GM23338 (cell line): ENCODE measurements at regions not wholly inside any gene's neighbourhood (a gene's known extent, or its start where the extent isn't known, plus 50 kb on each side); places are given as distances from the start of the nearest gene placed in this dataset.

Source experiments
- CREB1 ChIP-seq: fragments of 250-450 bp; sonication (Bioruptor Pico); IDR thresholded peaks from 2 replicates; pipeline ENCODE4 v1.5.0; 2020; ENCODE audit warnings: low read depth, mild to moderate bottlenecking, moderate library complexity
- EZH2 ChIP-seq: fragments of 200-600 bp; sonication (generic); IDR thresholded peaks from one replicate; pipeline ENCODE4 v1.8.0; 2017; ENCODE audit warnings: antibody characterized with exemption, mild to moderate bottlenecking, low read depth; ENCODE audit not compliant: unreplicated experiment
- EZH2phosphoT487 ChIP-seq: fragments of 200-600 bp; sonication (generic); IDR thresholded peaks from one replicate; pipeline ENCODE4 v1.8.1; 2018; ENCODE audit warnings: antibody characterized with exemption; ENCODE audit not compliant: unreplicated experiment
- POLR2AphosphoS5 ChIP-seq: IDR thresholded peaks from 2 replicates; pipeline ENCODE4 v1.6.1; 2016; ENCODE audit warnings: antibody characterized with exemption, low read depth
- STAT1 ChIP-seq: IDR thresholded peaks from one replicate; pipeline ENCODE4 v1.6.1; 2016; ENCODE audit warnings: antibody characterized with exemption; ENCODE audit not compliant: unreplicated experiment
- TF ChIP-seq, protein P1 (sequence below): IDR thresholded peaks from one replicate; pipeline ENCODE4 v1.6.1; 2018; ENCODE audit warnings: antibody characterized with exemption; ENCODE audit not compliant: unreplicated experiment
- TF ChIP-seq, protein P2 (sequence below), 2 experiments: fragments of 200-600 bp in 1 of 2; sonication (generic) in 1 of 2; conservative IDR thresholded peaks; 2 replicates each; pipeline versions ENCODE4 v1.5.1 to v1.6.1; 2016 to 2017; ENCODE audit warnings: antibody characterized with exemption in 2 of 2, low read depth in 2 of 2, mild to moderate bottlenecking in 2 of 2, moderate library complexity in 1 of 2
- TF ChIP-seq, protein P3 (sequence below): IDR thresholded peaks from 2 replicates; pipeline ENCODE4 v1.6.1; 2016; ENCODE audit warnings: antibody characterized with exemption

DNA sequence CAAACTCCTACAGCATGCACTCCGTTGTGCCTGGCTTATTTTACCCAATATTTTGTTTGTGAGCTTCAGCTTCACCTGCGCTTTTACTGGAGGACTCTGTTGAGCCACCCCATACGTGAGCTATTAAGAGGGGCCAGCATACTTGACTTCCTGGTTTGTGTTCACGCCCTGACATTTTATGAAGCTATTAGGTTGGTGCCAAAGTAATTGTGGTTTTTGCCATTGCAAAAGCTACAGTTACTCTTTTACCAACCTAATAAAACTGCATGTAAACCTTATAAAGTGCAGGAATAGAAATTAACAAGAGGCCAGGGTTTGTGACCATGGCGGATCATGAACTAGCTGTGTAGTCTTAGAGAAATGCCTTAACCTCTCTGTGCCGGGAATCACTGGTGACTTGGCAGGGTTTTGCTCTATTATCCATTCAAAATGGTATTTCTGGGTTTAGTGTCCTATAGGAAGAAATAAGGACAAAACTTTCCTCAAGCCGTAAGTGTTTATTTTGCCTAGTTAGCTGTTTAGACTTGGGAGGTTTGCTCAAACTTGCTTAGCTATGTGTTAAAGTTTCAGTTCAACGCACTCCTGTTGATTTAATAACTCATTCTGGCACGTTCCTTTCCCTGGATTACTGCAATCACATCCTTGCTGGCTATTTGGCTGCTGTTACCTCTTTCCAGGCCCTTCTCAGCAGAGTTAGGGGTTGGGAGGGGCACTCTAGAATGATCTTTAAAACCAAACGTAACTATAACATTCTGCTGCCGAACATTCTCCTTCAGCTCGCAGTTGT lies 1027.6 kb downstream of the BCL11B start:
- TF ChIP-seq, protein P1, sequence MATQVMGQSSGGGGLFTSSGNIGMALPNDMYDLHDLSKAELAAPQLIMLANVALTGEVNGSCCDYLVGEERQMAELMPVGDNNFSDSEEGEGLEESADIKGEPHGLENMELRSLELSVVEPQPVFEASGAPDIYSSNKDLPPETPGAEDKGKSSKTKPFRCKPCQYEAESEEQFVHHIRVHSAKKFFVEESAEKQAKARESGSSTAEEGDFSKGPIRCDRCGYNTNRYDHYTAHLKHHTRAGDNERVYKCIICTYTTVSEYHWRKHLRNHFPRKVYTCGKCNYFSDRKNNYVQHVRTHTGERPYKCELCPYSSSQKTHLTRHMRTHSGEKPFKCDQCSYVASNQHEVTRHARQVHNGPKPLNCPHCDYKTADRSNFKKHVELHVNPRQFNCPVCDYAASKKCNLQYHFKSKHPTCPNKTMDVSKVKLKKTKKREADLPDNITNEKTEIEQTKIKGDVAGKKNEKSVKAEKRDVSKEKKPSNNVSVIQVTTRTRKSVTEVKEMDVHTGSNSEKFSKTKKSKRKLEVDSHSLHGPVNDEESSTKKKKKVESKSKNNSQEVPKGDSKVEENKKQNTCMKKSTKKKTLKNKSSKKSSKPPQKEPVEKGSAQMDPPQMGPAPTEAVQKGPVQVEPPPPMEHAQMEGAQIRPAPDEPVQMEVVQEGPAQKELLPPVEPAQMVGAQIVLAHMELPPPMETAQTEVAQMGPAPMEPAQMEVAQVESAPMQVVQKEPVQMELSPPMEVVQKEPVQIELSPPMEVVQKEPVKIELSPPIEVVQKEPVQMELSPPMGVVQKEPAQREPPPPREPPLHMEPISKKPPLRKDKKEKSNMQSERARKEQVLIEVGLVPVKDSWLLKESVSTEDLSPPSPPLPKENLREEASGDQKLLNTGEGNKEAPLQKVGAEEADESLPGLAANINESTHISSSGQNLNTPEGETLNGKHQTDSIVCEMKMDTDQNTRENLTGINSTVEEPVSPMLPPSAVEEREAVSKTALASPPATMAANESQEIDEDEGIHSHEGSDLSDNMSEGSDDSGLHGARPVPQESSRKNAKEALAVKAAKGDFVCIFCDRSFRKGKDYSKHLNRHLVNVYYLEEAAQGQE: no peak
- TF ChIP-seq, protein P2, sequence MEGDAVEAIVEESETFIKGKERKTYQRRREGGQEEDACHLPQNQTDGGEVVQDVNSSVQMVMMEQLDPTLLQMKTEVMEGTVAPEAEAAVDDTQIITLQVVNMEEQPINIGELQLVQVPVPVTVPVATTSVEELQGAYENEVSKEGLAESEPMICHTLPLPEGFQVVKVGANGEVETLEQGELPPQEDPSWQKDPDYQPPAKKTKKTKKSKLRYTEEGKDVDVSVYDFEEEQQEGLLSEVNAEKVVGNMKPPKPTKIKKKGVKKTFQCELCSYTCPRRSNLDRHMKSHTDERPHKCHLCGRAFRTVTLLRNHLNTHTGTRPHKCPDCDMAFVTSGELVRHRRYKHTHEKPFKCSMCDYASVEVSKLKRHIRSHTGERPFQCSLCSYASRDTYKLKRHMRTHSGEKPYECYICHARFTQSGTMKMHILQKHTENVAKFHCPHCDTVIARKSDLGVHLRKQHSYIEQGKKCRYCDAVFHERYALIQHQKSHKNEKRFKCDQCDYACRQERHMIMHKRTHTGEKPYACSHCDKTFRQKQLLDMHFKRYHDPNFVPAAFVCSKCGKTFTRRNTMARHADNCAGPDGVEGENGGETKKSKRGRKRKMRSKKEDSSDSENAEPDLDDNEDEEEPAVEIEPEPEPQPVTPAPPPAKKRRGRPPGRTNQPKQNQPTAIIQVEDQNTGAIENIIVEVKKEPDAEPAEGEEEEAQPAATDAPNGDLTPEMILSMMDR (conservative IDR thresholded peaks at IDR 0.05; ENCODE audit: low read depth in 2 of 2): no peak
- TF ChIP-seq EZH2phosphoT487: no peak
- no peak for TF ChIP-seq CREB1 (CRISPR knock-in tag)
- no peak for TF ChIP-seq EZH2
- no peak for TF ChIP-seq POLR2AphosphoS5
- TF ChIP-seq STAT1: no peak
- TF ChIP-seq, protein P3, sequence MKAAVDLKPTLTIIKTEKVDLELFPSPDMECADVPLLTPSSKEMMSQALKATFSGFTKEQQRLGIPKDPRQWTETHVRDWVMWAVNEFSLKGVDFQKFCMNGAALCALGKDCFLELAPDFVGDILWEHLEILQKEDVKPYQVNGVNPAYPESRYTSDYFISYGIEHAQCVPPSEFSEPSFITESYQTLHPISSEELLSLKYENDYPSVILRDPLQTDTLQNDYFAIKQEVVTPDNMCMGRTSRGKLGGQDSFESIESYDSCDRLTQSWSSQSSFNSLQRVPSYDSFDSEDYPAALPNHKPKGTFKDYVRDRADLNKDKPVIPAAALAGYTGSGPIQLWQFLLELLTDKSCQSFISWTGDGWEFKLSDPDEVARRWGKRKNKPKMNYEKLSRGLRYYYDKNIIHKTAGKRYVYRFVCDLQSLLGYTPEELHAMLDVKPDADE: no peak
